HG03460 (cell line): ENCODE measurements at regions not wholly inside any gene's neighbourhood (a gene's known extent, or its start where the extent isn't known, plus 50 kb on each side); places are given as distances from the start of the nearest gene placed in this dataset.

Experiments used
- ATAC-seq: cut with Tn5 transposase; IDR thresholded peaks from one replicate; pipeline ENCODE4 v1.9.1; 2021; ENCODE audit not compliant: unreplicated experiment

GRCh38 chr12:116654226-116654743, 83.6 kb downstream of the SPRING1 start:
- ATAC-seq: no peak

- ATAC-seq: no peak
These were observed 86.8 kb downstream of the SPRING1 start for GRCh38 chr12:116651089-116651488.

- no peak for ATAC-seq
These were observed 87.2 kb downstream of the SPRING1 start for GRCh38 chr12:116650585-116651087.

GRCh38 chr12:116650062-116650461, 87.8 kb downstream of the SPRING1 start:
- no peak for ATAC-seq

GRCh38 chr12:116647813-116648212, 88.6 kb downstream of the MAP1LC3B2 start:
- ATAC-seq: no peak

- no peak for ATAC-seq
These were observed 87.7 kb downstream of the MAP1LC3B2 start for GRCh38 chr12:116646901-116647300.

GRCh38 chr12:116644806-116645205, 85.6 kb downstream of the MAP1LC3B2 start:
- ATAC-seq: no peak

- ATAC-seq: no peak
These were observed 83.5 kb downstream of the MAP1LC3B2 start for GRCh38 chr12:116642683-116643082.

GRCh38 chr12:116642106-116642505, 82.9 kb downstream of the MAP1LC3B2 start:
- no peak for ATAC-seq

- ATAC-seq: no peak
These were observed 81.1 kb downstream of the MAP1LC3B2 start for GRCh38 chr12:116640281-116640680.

GRCh38 chr12:116639765-116640164, 80.6 kb downstream of the MAP1LC3B2 start:
- no peak for ATAC-seq

- no peak for ATAC-seq
These were observed 79.2 kb downstream of the MAP1LC3B2 start for GRCh38 chr12:116638376-116638775.

GRCh38 chr12:116637589-116638150, 78.5 kb downstream of the MAP1LC3B2 start:
- no peak for ATAC-seq

GRCh38 chr12:116636608-116637519, 77.7 kb downstream of the MAP1LC3B2 start:
- ATAC-seq: no peak

- no peak for ATAC-seq
These were observed 76.3 kb downstream of the MAP1LC3B2 start for GRCh38 chr12:116635487-116635886.

GRCh38 chr12:116633476-116633875, 74.3 kb downstream of the MAP1LC3B2 start:
- ATAC-seq: no peak

- ATAC-seq: no peak
These were observed 72.4 kb downstream of the MAP1LC3B2 start for GRCh38 chr12:116631619-116632018.

GRCh38 chr12:116630762-116631161, 71.6 kb downstream of the MAP1LC3B2 start:
- no peak for ATAC-seq

- no peak for ATAC-seq
These were observed 70.3 kb downstream of the MAP1LC3B2 start for GRCh38 chr12:116629480-116629879.

GRCh38 chr12:116628989-116629388, 69.8 kb downstream of the MAP1LC3B2 start:
- ATAC-seq: no peak

- ATAC-seq: no peak
These were observed 69.2 kb downstream of the MAP1LC3B2 start for GRCh38 chr12:116628450-116628793.
